ENCODE measurements at regions not wholly inside any gene's neighbourhood (a gene's known extent, or its start where the extent isn't known, plus 50 kb on each side); places are given as distances from the start of the nearest gene placed in this dataset.

- no peak for DNase-seq
Observed at GRCh38 chr7:97346349-97346748, 228.9 kb downstream of the SDHAF3 start.

GRCh38 chr7:97351488-97351887 lies 234.0 kb downstream of the SDHAF3 start:
- TF ChIP-seq POLR2A (IDR thresholded peaks at IDR 0.05) (no peak), CTCF (IDR thresholded peaks at IDR 0.05) (no peak)
- no peak for DNase-seq
- Histone ChIP-seq H3K4me1 (no peaks in the 10 kb centered on the region), H3K36me3 (no peaks in the 10 kb centered on the region), H3K27ac (no peak overlapping the region), H3K27me3 (no peaks in the 10 kb centered on the region), H3K4me3 (no peak overlapping the region), H3K9me3 (no peaks in the 10 kb centered on the region)

More at GRCh38 chr7:97346349-97346748, 228.9 kb downstream of the SDHAF3 start:
- H3K4me3 ChIP-seq: no peak overlapping the region
- H3K4me1 ChIP-seq: no peaks in the 10 kb centered on the region
- TF ChIP-seq CTCF (IDR thresholded peaks at IDR 0.05): no peak
- TF ChIP-seq POLR2A (IDR thresholded peaks at IDR 0.05): no peak
- H3K27me3 ChIP-seq: no peaks in the 10 kb centered on the region
- H3K36me3 ChIP-seq: no peaks in the 10 kb centered on the region
- H3K9me3 ChIP-seq: no peaks in the 10 kb centered on the region
- no peak overlapping the region for H3K27ac ChIP-seq

- H3K36me3 ChIP-seq: no peaks in the 10 kb centered on the region
- H3K4me1 ChIP-seq: no peaks in the 10 kb centered on the region
- no peak for TF ChIP-seq POLR2A (IDR thresholded peaks at IDR 0.05)
- no peak for TF ChIP-seq CTCF (IDR thresholded peaks at IDR 0.05)
- no peaks in the 10 kb centered on the region for H3K9me3 ChIP-seq
- no peaks in the 10 kb centered on the region for H3K27me3 ChIP-seq
- no peak overlapping the region for H3K4me3 ChIP-seq
- no peak overlapping the region for H3K27ac ChIP-seq
- no peak for DNase-seq
Observed at GRCh38 chr7:97357459-97357858, 240.0 kb downstream of the SDHAF3 start.

- no peak for DNase-seq
- no peak overlapping the region for H3K4me3 ChIP-seq
- no peaks in the 10 kb centered on the region for H3K4me1 ChIP-seq
- no peaks in the 10 kb centered on the region for H3K9me3 ChIP-seq
- H3K27me3 ChIP-seq: no peaks in the 10 kb centered on the region
- TF ChIP-seq POLR2A (IDR thresholded peaks at IDR 0.05) (no peak), CTCF (IDR thresholded peaks at IDR 0.05) (no peak)
- no peak overlapping the region for H3K27ac ChIP-seq
- H3K36me3 ChIP-seq: no peaks in the 10 kb centered on the region
Observed at GRCh38 chr7:97372882-97373281, 255.4 kb downstream of the SDHAF3 start.

- TF ChIP-seq CTCF (IDR thresholded peaks at IDR 0.05) (no peak), POLR2A (IDR thresholded peaks at IDR 0.05) (no peak)
- no peak for DNase-seq
Observed at GRCh38 chr7:97373736-97374135, 256.2 kb downstream of the SDHAF3 start.

GRCh38 chr7:97377713-97378112 lies 260.2 kb downstream of the SDHAF3 start:
- no peaks in the 10 kb centered on the region for H3K27me3 ChIP-seq
- TF ChIP-seq CTCF (IDR thresholded peaks at IDR 0.05) (no peak), POLR2A (IDR thresholded peaks at IDR 0.05) (no peak)

More at GRCh38 chr7:97373736-97374135, 256.2 kb downstream of the SDHAF3 start:
- Histone ChIP-seq H3K9me3 (no peaks in the 10 kb centered on the region), H3K4me3 (no peak overlapping the region), H3K4me1 (no peaks in the 10 kb centered on the region), H3K27ac (no peak overlapping the region), H3K36me3 (no peaks in the 10 kb centered on the region), H3K27me3 (no peaks in the 10 kb centered on the region)

More at GRCh38 chr7:97377713-97378112, 260.2 kb downstream of the SDHAF3 start:
- Histone ChIP-seq H3K4me1 (no peaks in the 10 kb centered on the region), H3K36me3 (no peaks in the 10 kb centered on the region), H3K27ac (no peak overlapping the region), H3K4me3 (no peak overlapping the region), H3K9me3 (no peaks in the 10 kb centered on the region)
- no peak for DNase-seq

Data from Peyer's patch (tissue), 4 donors.